MM.1S (cell line): ENCODE measurements at regions not wholly inside any gene's neighbourhood (a gene's known extent, or its start where the extent isn't known, plus 50 kb on each side); places are given as distances from the start of the nearest gene placed in this dataset.

ENCODE experiments used
- EZH2 ChIP-seq: fragments of 300-600 bp; sonication (generic); optimal IDR thresholded peaks from 2 replicates; pipeline ENCODE3; 2017; ENCODE audit warnings: low read depth, mild to moderate bottlenecking, antibody characterized with exemption, low read length, mixed read lengths
- EZH2phosphoT487 ChIP-seq: fragments of 300-600 bp; sonication (generic); IDR thresholded peaks from 2 replicates; pipeline ENCODE4 v1.6.1; 2018; ENCODE audit warnings: antibody characterized with exemption, low read length
- TF ChIP-seq, protein P1 (sequence below): fragments of 300-600 bp; sonication (generic); IDR thresholded peaks from 2 replicates; pipeline ENCODE4 v1.5.1; 2016; ENCODE audit warnings: antibody characterized with exemption, low read length, mixed read lengths

DNA sequence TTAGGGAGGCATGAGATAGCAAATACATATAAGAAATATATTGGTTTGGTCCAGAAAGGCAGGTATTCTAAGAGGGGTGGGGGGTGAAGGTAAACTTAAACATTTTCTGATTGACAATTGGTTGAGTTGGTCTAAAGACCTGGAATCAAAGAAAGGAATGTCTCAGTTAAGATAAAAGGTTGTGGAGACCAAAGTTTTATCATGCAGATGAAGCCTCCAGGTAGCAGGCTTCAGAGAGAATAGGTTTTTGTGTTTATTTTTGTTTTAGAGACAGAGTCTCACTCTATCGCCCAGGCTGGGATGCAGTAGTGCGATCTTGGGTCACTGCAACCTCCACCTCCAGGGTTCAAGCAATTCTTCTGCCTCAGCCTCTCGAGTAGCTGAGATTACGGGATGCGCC is 80.5 kb downstream of the NPAP1 start:
- TF ChIP-seq EZH2 (no peak), EZH2phosphoT487 (no peak)
- TF ChIP-seq, protein P1, sequence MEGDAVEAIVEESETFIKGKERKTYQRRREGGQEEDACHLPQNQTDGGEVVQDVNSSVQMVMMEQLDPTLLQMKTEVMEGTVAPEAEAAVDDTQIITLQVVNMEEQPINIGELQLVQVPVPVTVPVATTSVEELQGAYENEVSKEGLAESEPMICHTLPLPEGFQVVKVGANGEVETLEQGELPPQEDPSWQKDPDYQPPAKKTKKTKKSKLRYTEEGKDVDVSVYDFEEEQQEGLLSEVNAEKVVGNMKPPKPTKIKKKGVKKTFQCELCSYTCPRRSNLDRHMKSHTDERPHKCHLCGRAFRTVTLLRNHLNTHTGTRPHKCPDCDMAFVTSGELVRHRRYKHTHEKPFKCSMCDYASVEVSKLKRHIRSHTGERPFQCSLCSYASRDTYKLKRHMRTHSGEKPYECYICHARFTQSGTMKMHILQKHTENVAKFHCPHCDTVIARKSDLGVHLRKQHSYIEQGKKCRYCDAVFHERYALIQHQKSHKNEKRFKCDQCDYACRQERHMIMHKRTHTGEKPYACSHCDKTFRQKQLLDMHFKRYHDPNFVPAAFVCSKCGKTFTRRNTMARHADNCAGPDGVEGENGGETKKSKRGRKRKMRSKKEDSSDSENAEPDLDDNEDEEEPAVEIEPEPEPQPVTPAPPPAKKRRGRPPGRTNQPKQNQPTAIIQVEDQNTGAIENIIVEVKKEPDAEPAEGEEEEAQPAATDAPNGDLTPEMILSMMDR: no peak
